HepG2 (cell line): ENCODE measurements at regions not wholly inside any gene's neighbourhood (a gene's known extent, or its start where the extent isn't known, plus 50 kb on each side); places are given as distances from the start of the nearest gene placed in this dataset.

Source experiments
- ATAC-seq: fragments of 200-7000 bp; cut with Tn5 transposase; 3 replicates; pipeline ENCODE4 v1.9.1; 2020; ENCODE audit warnings: mild to moderate bottlenecking, moderate library complexity
- BruUV-seq: library from RNA; stranded (reverse); fragments of 400-500 nt; replicated peaks from 2 replicates; lab custom pipeline; 2021; lab: Mats Ljungman, UMichigan
- CTCF ChIA-PET: fragments of 300-600 bp; formaldehyde crosslinking; extraction: SDS; loops from one replicate; lab custom pipeline; 2021; ENCODE audit warnings: low total read pairs, inconsistent platforms, low intra/inter-chr PET ratio; lab: Yijun Ruan, JAX
- POLR2A ChIA-PET: fragments of 350-600 bp; sonication (Branson Sonifier 250); formaldehyde crosslinking; loops from one replicate; lab custom pipeline; 2020; ENCODE audit warnings: antibody characterized with exemption, inconsistent platforms; lab: Yijun Ruan, JAX
- DNase-seq: peaks from one replicate; pipeline ENCODE4 v3.0.0-alpha.2; 2015; ENCODE audit warnings: low spot score
- FAIRE-seq: peaks from 3 replicates; lab custom pipeline; 2011; peaks lifted over from hg19 to GRCh38; lab: Jason Lieb, UNC
- H2AFZ ChIP-seq: one replicate; pipeline ENCODE4 v1.6.1; 2011; ENCODE audit warnings: low read length, inconsistent platforms
- H3K27ac ChIP-seq: fragments of 300-600 bp; 3 replicates; pipeline ENCODE4 v1.8.0; 2011; ENCODE audit warnings: mixed run types, mild to moderate bottlenecking, mixed read lengths, low read length, inconsistent platforms; ENCODE audit not compliant: insufficient read depth; ENCODE audit errors: extremely low read length
- H3K27me3 ChIP-seq, 2 experiments: fragments of 200-600 bp in 1 of 2; 2 replicates in 1 of 2; 3 replicates in 1 of 2; pipeline versions ENCODE4 v1.6.0 to v1.8.0; 2011; ENCODE audit warnings: low read length in 2 of 2, mild to moderate bottlenecking in 2 of 2, moderate library complexity in 2 of 2, inconsistent platforms in 1 of 2; ENCODE audit not compliant: insufficient read depth in 2 of 2, control insufficient read depth in 1 of 2
- H3K36me3 ChIP-seq, 2 experiments: fragments of 200-600 bp in 1 of 2; replicated peaks in 1 of 2; 2 replicates in 1 of 2; 3 replicates in 1 of 2; pipeline versions ENCODE4 v1.5.1 to v1.8.0; 2011; ENCODE audit warnings: low read length in 2 of 2, inconsistent platforms in 1 of 2; ENCODE audit not compliant: insufficient read depth in 2 of 2, control insufficient read depth in 1 of 2
- H3K4me1 ChIP-seq: 2 replicates; pipeline ENCODE4 v1.5.1; 2012; ENCODE audit warnings: low read length, inconsistent platforms; ENCODE audit not compliant: insufficient read depth
- H3K4me2 ChIP-seq: 2 replicates; pipeline ENCODE4 v1.6.0; 2011; ENCODE audit warnings: low read depth, low read length, inconsistent platforms
- H3K4me3 ChIP-seq, 3 experiments: fragments of 200-600 bp in 1 of 3; sonication (generic), shearing (Covaris generic) in 1 of 3; replicated peaks in 1 of 3; 2 replicates each; pipeline ENCODE4 v1.5.1; 2011 to 2016; ENCODE audit warnings: low read length in 3 of 3, inconsistent platforms in 2 of 3, low read depth in 2 of 3, mild to moderate bottlenecking in 2 of 3, control low read depth in 1 of 3, mixed read lengths in 1 of 3; ENCODE audit not compliant: insufficient read depth in 1 of 3
- H3K79me2 ChIP-seq: one replicate; pipeline ENCODE4 v1.6.1; 2011; ENCODE audit warnings: low read length, inconsistent platforms; ENCODE audit not compliant: insufficient read depth
- H3K9ac ChIP-seq: 2 replicates; pipeline ENCODE4 v1.6.0; 2011; ENCODE audit warnings: mild to moderate bottlenecking, low read depth, low read length, inconsistent platforms; ENCODE audit not compliant: insufficient read depth
- H3K9me3 ChIP-seq: 2 replicates; pipeline ENCODE4 v1.5.1; 2012; ENCODE audit warnings: mild to moderate bottlenecking, low read length
- H4K20me1 ChIP-seq: 2 replicates; pipeline ENCODE4 v1.6.0; 2011; ENCODE audit warnings: inconsistent platforms, mild to moderate bottlenecking, low read length, moderate library complexity; ENCODE audit not compliant: insufficient read depth
- AHR ChIP-seq: IDR thresholded peaks from 2 replicates; pipeline ENCODE4 v1.6.1; 2018; ENCODE audit warnings: missing genetic modification reagents, missing compliant biosample characterization
- ATF7 ChIP-seq, 2 experiments: fragments of 450-650 bp in 1 of 2; sonication (generic) in 1 of 2; formaldehyde crosslinking in 1 of 2; IDR thresholded peaks; 2 replicates each; pipeline versions ENCODE4 v1.4.0 to v1.6.1; 2016 to 2020; ENCODE audit warnings: antibody characterized with exemption in 1 of 2, mild to moderate bottlenecking in 1 of 2, missing genetic modification reagents in 1 of 2
- WGBS: methylation state at CpG from one replicate; pipeline ENCODE4 v1.1.6; 2017; ENCODE audit warnings: low lambda C conversion rate; 5-methylcytosine and 5-hydroxymethylcytosine counted together
- in situ Hi-C: cut with HindIII; loops from 2 replicates; pipeline ENCODE4 v1.10.0; 2017; ENCODE audit warnings: low pct_unique_long_range_greater_than_20kb; ENCODE audit not compliant: extremely low pct_ligation_motif_present
- intact Hi-C: fragments of 100-400 bp; cut with micrococcal nuclease; formaldehyde crosslinking; loops from one replicate; pipeline ENCODE4 v1.10.0; 2022; ENCODE audit not compliant: unreplicated experiment
- TF ChIP-seq, protein P1 (sequence below): sonication (generic); formaldehyde crosslinking; IDR thresholded peaks from 2 replicates; pipeline ENCODE4 v1.4.0; 2020; ENCODE audit warnings: mild to moderate bottlenecking, low read depth, missing genetic modification reagents
- TF ChIP-seq, protein P2 (sequence below): sonication (generic); formaldehyde crosslinking; IDR thresholded peaks from 2 replicates; pipeline ENCODE4 v1.8.0; 2022; ENCODE audit warnings: mild to moderate bottlenecking, missing genetic modification reagents, borderline replicate concordance

DNA sequence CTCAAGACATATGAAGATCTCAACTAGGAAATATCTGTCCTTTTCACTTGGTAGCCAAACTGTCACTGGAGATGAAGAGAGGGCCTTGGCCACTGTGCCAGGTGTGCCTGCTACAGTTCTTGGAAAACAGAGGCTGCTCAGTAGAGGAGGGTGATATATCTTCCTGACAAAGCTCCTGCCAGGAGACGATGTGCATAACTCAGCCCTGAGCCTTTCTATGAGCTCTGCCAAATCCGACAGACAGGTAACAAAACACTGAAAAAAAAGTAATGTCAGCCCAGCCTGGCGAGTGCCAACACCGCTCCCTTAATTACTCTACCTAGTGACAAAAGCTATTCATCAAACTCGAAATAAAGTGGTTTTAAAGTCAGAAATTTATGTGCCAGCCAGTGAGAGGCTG, 123.2 kb downstream of the MFSD1 start:
- no peak overlapping the region for H3K9ac ChIP-seq
- FAIRE-seq: no peak
- no peak overlapping the region for H3K27ac ChIP-seq
- 10% methylated on average over 5 of the region's 5 CpGs for WGBS
- no peaks in the 10 kb centered on the region for H3K36me3 ChIP-seq
- H3K4me2 ChIP-seq: no peak overlapping the region
- CTCF ChIA-PET: no interaction called here
- TF ChIP-seq AHR: no peak
- TF ChIP-seq, protein P1, sequence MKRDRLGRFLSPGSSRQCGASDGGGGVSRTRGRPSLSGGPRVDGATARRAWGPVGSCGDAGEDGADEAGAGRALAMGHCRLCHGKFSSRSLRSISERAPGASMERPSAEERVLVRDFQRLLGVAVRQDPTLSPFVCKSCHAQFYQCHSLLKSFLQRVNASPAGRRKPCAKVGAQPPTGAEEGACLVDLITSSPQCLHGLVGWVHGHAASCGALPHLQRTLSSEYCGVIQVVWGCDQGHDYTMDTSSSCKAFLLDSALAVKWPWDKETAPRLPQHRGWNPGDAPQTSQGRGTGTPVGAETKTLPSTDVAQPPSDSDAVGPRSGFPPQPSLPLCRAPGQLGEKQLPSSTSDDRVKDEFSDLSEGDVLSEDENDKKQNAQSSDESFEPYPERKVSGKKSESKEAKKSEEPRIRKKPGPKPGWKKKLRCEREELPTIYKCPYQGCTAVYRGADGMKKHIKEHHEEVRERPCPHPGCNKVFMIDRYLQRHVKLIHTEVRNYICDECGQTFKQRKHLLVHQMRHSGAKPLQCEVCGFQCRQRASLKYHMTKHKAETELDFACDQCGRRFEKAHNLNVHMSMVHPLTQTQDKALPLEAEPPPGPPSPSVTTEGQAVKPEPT (CRISPR knock-in tag): no peak
- TF ChIP-seq, protein P2, sequence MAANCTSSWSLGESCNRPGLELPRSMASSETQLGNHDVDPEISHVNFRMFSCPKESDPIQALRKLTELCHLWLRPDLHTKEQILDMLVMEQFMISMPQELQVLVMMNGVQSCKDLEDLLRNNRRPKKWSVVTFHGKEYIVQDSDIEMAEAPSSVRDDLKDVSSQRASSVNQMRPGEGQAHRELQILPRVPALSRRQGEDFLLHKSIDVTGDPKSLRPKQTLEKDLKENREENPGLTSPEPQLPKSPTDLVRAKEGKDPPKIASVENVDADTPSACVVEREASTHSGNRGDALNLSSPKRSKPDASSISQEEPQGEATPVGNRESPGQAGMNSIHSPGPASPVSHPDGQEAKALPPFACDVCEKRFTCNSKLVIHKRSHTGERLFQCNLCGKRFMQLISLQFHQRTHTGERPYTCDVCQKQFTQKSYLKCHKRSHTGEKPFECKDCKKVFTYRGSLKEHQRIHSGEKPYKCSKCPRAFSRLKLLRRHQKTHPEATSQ: no peak
- no peak for TF ChIP-seq ATF7 (IDR thresholded peaks at IDR 0.05)
- TF ChIP-seq ATF7 (CRISPR knock-in tag; IDR thresholded peaks at IDR 0.05): no peak
- TF ChIP-seq, all 625 proteins: peak for 0
- no peak overlapping the region for H2AFZ ChIP-seq
- BruUV-seq: no TSS peak
- no peak overlapping the region for H3K4me3 ChIP-seq
- intact Hi-C loops (no loop called here), in situ Hi-C loops (no loop called here)
- no peaks in the 10 kb centered on the region for H3K9me3 ChIP-seq
- ATAC-seq: no peak
- POLR2A ChIA-PET: no interaction called here
- no peaks in the 10 kb centered on the region for H3K79me2 ChIP-seq
- H4K20me1 ChIP-seq: no peaks in the 10 kb centered on the region
- no peak for DNase-seq
- no peaks in the 10 kb centered on the region; a peak in 1 of 5 replicates for H3K27me3 ChIP-seq
- no peaks in the 10 kb centered on the region for H3K4me1 ChIP-seq
